Stimulated activated CD8-positive, alpha-beta memory T cell treated with anti-CD3 and anti-CD28 coated beads, Interleukin-4, amount 100 ng/mL, for 24 hours (primary cell): ENCODE measurements at regions not wholly inside any gene's neighbourhood (a gene's known extent, or its start where the extent isn't known, plus 50 kb on each side); places are given as distances from the start of the nearest gene placed in this dataset.

Experiments used
- DNase-seq: peaks from one replicate; pipeline ENCODE4 v3.0.0-alpha.2; 2020; ENCODE audit warnings: low read depth

GRCh38 chr5:156271569-156271968 lies 55.4 kb upstream of the SGCD start:
- DNase-seq, result no peak

DNA sequence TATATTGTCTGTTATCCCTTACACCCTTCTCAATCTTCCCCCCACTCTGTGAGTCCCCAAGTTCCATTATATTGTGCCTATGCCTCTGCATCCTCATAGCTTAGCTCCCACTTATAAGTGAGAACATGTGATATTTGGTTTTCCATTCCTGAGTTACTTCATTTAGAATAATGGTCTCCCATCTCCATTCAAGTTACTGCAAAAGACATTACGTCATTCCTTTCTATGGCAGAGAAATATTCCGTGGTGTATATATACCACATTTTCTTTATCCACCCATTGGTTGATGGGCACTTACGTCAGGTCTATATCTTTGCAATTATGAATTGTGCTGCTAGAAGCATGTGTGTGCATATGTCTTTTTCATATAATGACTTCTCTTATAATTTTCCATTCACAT lies 54.8 kb upstream of the SGCD start:
- DNase-seq, result no peak

DNA sequence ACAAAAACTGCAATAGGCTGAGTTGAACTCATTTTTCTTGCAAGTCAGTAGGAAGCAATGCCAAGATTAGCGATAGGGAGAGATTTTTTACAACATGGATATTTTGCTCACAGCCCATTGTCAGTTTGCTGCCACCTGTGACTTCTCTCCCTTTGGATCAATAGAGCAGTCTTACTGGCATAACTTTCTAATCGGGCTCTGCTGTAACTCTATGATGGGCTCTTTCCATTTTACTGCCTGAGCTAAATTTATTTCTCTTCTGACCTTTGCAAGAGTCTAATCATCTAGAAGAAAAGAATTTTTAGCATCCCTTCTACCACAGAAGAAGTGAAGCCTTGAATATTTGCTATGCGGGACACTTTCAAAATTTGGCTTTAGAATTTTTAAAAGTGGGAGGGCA lies 53.6 kb upstream of the SGCD start:
- no peak for DNase-seq

DNA sequence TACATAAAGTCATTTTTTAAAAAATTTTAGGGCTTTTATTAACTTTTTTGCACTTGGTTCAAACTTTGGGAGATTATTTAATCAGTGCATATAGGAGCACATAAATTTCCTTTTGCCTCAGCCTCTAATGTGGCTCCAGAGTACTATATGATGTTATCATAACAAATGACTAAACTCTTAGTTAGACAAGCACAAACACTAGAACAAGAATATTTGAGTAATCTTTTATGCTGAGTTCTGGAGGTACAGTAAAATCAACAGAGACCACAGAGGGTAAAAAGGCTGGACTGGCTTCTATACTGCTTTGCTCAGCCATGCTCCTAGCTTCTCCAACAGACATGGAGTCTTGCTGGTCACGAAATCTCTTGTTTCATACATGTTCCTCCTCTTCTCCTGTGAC lies 52.5 kb upstream of the SGCD start:
- no peak for DNase-seq
